ENCODE measurements at regions not wholly inside any gene's neighbourhood (a gene's known extent, or its start where the extent isn't known, plus 50 kb on each side); places are given as distances from the start of the nearest gene placed in this dataset.
"Not testable (repeated sequence)": the region's sequence is repeated elsewhere in the genome, so short reads cannot be mapped to it uniquely, and the experiment has no call there.

DNA sequence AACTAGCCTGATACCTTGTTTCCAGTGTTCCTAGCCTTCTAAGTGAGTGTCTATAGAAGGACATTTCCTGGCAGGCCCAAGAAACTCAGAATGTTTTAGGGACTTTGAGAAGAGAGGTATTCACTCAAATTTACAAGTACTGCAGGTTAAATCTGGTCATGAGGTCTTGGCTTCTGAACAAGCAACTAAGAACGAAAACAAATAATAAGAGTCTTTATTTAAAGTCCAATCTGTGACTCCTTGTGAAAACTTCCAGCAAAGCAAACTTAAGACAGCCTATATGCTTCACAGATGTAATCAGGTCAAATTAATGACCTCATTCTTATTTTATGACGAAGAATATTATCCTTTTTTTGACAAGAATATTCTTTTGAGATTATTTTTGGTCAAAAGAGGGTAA, 79.4 kb upstream of the PRSS16 start:
- DNase-seq = no peak

DNA sequence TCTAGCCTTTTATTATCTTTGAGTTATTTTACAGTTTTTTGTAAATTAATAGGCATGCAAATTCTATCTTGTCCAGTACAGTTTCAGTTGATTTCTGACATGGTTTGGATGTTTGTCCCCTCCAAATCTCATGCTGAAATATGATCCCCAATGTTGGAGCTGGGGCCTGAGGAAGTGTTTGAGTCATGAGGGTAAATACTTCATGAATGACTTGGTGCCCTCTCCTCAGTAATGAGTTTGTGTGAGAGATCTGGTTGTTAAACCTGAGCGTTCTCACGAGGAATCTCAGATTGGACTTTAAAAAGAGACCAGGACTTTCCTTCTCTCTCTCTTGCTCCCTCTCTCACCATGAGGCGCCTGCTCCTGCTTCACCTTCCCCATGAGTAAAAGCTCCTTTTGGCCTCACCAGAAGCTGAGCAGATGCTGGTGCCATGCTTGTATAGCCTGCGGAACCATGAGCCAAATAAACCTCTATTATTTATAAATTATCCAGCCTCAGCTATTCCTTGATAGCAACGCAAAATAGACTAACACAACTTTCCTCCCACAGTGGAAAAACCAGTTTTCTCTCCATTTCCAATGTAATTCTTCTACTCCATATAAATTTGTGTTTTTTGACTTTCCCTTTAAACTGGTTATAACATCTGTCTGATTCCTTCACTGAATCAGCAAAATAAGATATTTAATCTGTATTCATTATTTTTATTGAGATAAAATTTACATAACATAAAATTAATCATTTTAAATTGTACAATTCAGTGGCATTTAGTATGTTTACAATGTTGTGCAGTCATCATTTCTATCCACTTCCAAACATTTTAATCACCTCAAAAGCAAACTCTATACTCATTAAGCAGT, 78.7 kb upstream of the PRSS16 start:
- no peak for DNase-seq

- not testable (repeated sequence) for DNase-seq
These were observed 74.8 kb upstream of the PRSS16 start for GRCh38 chr6:27172524-27173231.

DNA sequence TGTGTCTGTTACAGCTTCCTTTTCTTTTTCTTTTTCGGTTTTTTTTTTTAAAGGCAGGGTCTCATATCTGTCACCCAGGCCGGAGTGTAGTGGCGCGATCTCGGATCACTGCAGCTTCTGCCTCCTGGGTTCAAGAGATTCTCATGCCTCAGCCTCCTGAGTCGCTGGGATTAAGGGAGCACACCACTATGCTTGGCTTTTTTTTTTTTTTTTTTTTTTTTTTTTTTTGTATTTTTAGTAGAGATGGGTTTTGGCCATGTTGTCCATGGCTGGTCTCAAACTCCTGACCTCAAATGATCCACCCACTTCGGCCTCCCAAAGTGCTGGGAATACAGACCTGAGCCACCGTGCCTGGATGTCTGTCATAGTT, 74.3 kb upstream of the PRSS16 start:
- DNase-seq = not testable (repeated sequence)

GRCh38 chr6:27174958-27175357, 72.5 kb upstream of the PRSS16 start:
- DNase-seq = no peak

DNA sequence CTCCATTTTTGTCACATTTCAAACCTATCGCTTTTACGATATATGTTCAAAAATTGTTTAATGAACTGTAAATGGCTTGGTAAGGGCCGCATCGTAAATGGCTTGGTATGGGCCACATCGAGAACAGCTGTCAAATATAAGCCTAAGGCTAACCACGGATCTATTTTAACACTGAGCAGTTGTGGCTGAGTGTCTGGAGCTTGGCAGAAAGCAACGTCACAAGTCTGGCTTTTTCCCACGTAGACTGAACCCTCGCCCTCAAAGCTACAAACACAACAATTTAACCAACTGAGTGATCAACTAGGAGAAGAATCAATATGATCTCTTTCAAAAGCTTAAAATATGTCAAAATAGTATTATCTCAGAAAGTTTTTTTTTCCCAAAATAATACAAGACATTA, 71.4 kb upstream of the PRSS16 start:
- no peak for DNase-seq

DNA sequence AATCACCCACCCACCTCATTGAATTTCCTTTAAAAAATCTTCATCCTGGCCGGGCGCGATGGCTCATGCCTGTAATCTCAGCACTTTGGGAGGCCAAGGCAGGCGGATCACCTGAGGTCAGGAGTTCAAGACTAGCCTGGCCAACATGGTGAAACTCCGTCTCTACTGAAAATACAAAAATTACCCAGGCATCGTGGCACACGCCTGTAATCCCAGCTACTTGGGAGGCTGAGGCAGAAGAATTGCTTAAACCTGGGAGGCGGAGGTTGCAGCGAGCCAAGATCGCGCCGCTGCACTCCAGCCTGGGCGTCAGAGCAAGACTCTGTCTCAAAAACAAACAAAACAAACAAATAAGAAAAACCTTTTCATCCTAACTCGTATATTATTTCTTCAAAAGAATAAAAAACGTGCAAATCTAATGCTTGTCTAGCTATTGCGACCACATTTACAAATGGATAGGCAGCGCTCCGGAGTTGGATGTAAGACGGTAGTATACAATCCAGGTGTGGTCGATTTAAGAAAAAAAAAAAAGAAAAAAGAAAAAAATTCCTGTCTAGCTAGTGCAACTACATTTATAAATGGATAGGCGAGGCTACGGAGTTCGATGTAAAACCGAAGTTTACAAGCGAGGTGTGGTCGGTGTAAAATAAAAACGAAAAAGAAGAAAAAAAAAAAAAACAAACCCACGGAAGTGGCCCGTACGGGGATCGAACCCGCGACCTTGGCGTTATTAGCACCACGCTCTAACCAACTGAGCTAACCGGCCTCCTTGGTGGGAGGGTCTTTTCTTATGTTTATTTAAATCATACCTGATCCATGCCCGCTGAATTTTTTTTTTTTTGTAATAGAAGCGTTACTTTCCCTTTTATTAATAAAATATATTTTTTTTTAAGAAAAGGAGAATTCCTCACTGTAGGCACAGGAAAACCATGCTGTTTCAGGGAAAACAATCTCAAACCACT, 70.7 kb upstream of the PRSS16 start:
- peak; percentile 53 for DNase-seq

- peak; percentile 67 for DNase-seq
These were observed 69.8 kb upstream of the PRSS16 start for GRCh38 chr6:27177485-27178406.

GRCh38 chr6:27178407-27178730, 69.1 kb upstream of the PRSS16 start:
- no peak for DNase-seq

- DNase-seq = no peak
These were observed 68.6 kb upstream of the PRSS16 start for GRCh38 chr6:27178860-27179259.

DNA sequence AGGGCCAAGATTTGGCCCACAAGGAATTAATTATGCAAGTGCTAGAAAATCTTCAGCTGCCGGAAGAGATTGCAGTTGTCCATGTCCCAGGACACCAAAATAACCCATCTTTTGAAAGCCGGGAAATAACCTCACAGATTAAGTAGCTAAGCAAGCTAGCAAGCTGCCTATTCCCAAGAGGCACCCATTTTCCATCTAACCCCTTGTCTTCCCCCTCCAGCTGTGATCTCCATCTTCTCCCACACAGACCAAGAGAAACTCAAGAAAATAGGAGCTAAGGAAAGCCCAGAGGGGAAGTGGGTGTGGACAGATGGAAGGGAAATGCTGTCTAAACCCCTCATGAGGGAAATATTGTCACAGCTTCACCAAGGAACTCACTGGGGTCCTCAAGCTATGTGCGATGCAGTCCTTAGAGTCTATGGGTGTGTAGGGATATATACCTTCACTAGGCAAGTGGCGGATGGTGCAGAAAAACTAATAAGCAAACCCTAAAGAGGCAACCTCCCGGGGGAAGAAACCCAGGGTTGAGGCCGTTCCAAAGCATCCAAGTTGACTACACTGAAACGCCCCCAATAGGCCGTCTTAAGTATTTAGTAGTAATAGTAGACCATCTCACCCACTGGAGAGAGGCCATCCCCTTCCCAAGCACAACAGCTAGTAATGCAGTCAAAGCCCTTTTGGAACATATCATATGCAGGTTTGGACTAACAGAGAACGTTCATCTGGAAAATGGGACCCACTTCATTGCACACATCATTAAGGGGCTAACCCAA, 64.3 kb upstream of the PRSS16 start:
- DNase-seq = no peak

DNA sequence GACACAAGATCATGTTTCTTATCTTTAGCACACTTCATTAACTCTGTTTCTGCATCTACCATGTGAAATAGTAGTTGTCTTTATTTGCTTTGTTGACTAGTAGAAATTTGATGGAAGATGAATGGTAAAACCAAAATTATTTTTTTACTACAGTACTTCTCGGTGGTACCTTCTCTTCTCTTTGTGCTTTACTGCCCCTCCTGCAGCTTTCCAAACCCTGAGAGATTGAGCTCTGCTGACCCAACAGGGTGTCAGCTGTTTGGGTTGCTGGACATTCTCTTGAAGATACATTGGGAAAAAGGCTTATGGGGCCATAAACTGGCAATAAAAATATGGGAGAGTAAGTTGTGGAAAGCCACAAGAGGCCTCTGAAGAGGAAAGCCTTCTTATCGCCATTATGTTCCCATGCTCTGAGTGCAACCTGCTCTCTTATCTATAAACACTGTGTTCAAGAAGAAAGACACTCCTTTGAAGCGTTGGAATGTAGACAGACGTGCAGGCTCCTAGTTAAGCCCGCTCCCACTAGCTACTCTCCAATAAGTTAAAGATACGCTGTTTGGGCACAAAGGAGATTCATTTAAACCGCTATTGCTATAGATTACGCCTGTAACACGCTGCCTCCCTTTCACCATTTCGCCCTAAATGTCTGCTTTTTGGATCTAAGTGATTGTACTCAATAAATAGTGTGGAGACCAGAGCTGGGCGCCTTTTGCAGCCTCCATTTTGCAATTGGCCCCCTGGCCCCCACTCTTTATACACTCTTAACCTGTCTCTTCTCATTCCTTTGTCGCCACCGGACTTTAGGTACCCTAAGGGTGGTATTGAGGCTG, 60.1 kb upstream of the PRSS16 start:
- no peak for DNase-seq

GRCh38 chr6:27188061-27188884, 59.2 kb upstream of the PRSS16 start:
- peak; percentile 32 for DNase-seq

- DNase-seq = peak; percentile 43
These were observed 58.5 kb upstream of the PRSS16 start for GRCh38 chr6:27188885-27189418.

- DNase-seq = no peak
These were observed 57.4 kb upstream of the PRSS16 start for GRCh38 chr6:27190126-27190525.

DNA sequence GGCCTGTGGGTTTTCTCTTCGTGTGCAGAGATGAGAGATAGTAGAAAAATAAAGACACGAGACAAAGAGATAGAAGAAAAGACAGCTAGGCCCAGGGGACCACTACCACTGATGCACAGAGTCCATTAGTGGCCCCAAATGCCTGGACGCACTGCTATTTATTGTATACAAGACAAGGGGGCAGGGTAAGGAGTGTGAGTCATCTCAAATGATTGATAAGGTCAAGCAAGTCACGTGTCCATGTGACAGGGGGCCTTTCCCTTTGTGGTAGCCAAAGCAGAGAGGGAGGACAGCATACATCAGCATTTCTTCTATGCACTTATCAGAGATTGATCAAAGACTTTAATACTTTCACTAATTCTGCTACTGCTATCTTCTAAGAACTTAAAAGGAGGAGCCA, 53.0 kb upstream of the PRSS16 start:
- DNase-seq = not testable (repeated sequence)

GRCh38 chr6:27195547-27195946, 52.0 kb upstream of the PRSS16 start:
- DNase-seq = not testable (repeated sequence)

All from stimulated activated naive CD4-positive, alpha-beta T cell treated with Interleukin-2 at 50 U/mL for 16 hours (primary cell).